ENCODE measurements at regions not wholly inside any gene's neighbourhood (a gene's known extent, or its start where the extent isn't known, plus 50 kb on each side); places are given as distances from the start of the nearest gene placed in this dataset.
"Not testable (repeated sequence)": the region's sequence is repeated elsewhere in the genome, so short reads cannot be mapped to it uniquely, and the experiment has no call there.

DNA sequence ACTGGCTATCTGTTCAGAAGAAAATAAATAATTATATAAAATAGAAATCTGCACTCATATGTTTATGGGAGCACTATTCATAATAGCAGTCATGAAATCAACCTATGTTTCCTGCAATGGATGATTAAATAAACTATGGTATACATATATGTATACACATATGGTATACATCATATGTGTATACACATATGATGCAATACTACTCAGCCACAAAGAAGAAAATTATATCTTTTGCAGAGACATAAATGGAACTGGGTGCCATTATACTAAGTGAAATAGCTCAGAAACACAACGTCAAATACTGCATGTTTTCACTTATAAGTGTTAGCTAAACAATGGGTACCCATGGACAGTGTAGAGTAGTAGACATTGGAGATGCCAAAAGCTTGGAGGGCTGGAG is 381.2 kb upstream of the LRFN5 start:
- no peak overlapping the region for H3K4me3 ChIP-seq (replicated peaks in 1 of 2; ENCODE audit: low read depth in 2 of 2, low read length in 2 of 2)
- TF ChIP-seq, protein P1, sequence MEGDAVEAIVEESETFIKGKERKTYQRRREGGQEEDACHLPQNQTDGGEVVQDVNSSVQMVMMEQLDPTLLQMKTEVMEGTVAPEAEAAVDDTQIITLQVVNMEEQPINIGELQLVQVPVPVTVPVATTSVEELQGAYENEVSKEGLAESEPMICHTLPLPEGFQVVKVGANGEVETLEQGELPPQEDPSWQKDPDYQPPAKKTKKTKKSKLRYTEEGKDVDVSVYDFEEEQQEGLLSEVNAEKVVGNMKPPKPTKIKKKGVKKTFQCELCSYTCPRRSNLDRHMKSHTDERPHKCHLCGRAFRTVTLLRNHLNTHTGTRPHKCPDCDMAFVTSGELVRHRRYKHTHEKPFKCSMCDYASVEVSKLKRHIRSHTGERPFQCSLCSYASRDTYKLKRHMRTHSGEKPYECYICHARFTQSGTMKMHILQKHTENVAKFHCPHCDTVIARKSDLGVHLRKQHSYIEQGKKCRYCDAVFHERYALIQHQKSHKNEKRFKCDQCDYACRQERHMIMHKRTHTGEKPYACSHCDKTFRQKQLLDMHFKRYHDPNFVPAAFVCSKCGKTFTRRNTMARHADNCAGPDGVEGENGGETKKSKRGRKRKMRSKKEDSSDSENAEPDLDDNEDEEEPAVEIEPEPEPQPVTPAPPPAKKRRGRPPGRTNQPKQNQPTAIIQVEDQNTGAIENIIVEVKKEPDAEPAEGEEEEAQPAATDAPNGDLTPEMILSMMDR (IDR thresholded peaks at IDR 0.05; ENCODE audit: low read depth, low read length): no peak
- DNase-seq (ENCODE audit: low read depth in 2 of 2): no peak

DNA sequence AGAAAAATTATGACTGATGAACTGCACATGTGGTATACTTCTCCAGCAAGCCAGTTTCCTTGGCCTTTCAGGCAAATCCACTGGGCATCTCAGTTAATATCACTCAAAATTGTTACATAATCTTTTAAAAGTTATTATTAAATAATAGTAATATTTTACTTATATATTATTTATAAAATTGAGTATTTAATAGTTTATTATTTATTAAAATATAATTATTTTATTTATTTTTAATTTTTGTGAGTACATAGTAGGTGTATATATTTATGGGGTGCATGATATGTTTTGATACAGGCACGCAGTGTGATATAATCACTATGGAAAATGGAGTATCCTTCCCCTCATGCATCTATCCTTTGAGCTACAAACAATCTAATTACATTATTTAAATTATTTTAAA is 384.1 kb upstream of the LRFN5 start:
- TF ChIP-seq, protein P1 (IDR thresholded peaks at IDR 0.05; ENCODE audit: low read depth, low read length): no peak
- no peak for DNase-seq (ENCODE audit: low read depth in 2 of 2)

DNA sequence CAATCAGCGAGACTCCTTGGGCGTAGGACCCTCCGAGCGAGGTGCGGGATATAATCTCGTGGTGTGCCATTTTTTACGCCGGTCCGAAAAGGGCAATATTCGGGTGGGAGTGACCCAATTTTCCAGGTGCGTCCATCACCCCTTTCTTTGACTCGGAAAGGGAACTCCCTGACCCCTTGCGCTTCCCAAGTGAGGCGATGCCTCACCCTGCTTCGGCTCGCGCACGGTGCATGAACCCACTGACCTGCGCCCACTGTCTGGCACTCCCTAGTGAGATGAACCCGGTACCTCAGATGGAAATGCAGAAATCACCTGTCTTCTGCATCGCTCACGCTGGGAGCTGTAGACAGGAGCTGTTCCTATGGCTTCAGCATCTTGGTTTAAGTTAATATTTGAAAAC is 391.7 kb upstream of the LRFN5 start:
- DNase-seq (ENCODE audit: low read depth in 2 of 2); H3K4me3 ChIP-seq (replicated peaks in 1 of 2; ENCODE audit: low read depth in 2 of 2, low read length in 2 of 2): not testable (repeated sequence)

More for the DNA sequence above, 384.1 kb upstream of the LRFN5 start:
- no peak overlapping the region for H3K4me3 ChIP-seq (replicated peaks in 1 of 2; ENCODE audit: low read depth in 2 of 2, low read length in 2 of 2)

DNA sequence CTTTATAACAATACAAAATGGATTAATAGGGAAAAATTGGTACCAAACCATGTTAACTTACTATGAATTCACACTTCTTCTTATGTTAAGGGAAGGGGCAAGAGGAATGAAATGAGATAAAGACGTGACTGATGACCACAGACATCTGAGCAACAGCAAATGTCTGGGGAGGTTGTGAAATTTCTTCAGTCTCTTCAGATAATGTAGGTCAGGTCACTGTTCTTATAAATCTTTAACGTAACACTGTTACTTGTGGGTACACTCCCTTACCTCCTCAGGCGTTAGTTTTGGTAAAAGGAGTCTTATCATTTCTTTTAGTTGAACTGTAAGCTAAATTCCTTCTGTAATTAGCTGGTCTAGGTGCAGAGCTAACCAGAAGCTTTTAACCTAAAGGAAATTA is 405.0 kb upstream of the LRFN5 start:
- TF ChIP-seq, protein P1 (IDR thresholded peaks at IDR 0.05; ENCODE audit: low read depth, low read length): no peak
- no peak overlapping the region for H3K4me3 ChIP-seq (replicated peaks in 1 of 2; ENCODE audit: low read depth in 2 of 2, low read length in 2 of 2)
- DNase-seq (ENCODE audit: low read depth in 2 of 2): no peak

DNA sequence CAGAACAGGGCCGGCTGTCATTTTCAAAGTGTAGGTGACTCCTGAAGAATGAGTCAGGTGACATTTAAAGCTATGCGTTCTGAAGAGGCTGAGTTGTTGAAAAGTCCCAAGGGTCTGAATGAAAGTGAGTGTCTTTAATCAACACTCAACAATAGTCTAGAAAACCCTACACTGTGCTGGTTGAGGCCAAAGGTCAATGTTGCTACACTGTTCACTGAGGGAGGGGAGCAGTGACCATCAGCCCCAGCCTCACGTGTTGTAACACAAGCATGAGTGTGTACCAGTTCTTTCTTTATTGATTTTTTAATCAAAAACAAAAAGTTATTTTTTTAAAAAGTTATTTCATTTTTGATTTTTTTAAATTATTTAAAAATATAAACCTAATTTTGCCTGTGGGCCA is 418.8 kb upstream of the LRFN5 start:
- DNase-seq (ENCODE audit: low read depth in 2 of 2): no peak
- TF ChIP-seq, protein P1 (IDR thresholded peaks at IDR 0.05; ENCODE audit: low read depth, low read length): no peak
- H3K4me3 ChIP-seq (replicated peaks in 1 of 2; ENCODE audit: low read depth in 2 of 2, low read length in 2 of 2): no peak overlapping the region

DNA sequence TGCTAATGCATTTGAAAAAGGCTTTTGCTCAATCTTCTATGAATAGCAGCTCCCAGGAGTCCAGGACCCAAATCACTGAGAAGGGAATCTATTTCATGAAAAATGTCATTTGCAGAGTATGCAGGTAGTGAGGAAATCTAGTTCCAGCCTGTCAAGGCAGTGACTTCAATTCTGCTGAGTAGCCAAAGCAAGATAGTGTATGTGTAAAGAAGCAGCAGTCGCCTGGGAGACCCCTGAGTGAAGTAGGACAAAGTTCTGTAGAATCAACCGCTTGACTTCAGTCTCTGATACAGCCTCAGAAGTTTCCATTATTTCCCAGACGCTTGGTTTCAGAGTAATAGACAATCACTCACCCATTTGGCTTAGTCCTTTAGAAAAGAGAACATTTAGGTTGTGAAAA is 435.6 kb upstream of the LRFN5 start:
- TF ChIP-seq, protein P1 (IDR thresholded peaks at IDR 0.05; ENCODE audit: low read depth, low read length): no peak
- no peak overlapping the region for H3K4me3 ChIP-seq (replicated peaks in 1 of 2; ENCODE audit: low read depth in 2 of 2, low read length in 2 of 2)
- DNase-seq (ENCODE audit: low read depth in 2 of 2): no peak

DNA sequence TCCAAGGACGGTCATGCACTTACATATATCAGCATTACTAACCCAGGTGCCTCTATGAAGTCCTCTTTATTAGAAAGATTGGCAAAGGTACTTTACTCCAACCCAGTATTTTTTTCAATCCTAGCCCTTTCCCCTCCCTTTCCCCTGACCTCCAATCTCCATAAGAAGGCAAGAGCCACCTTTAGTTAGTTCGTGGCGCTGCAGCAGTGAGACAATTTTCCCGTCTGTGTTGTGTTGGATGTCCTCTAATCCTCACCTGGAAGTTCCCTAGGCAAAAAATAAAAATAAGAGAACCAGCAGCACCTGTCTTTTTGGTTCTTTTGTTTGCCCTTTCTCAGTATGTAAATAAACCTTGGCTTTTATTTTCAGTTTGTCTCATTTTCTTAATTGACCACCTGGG is 439.6 kb upstream of the LRFN5 start:
- TF ChIP-seq, protein P1 (IDR thresholded peaks at IDR 0.05; ENCODE audit: low read depth, low read length): no peak
- no peak for DNase-seq (ENCODE audit: low read depth in 2 of 2)
- no peak overlapping the region for H3K4me3 ChIP-seq (replicated peaks in 1 of 2; ENCODE audit: low read depth in 2 of 2, low read length in 2 of 2)

Measured in cardiac fibroblast (primary cell).